HEK293T (cell line): ENCODE measurements at regions not wholly inside any gene's neighbourhood (a gene's known extent, or its start where the extent isn't known, plus 50 kb on each side); places are given as distances from the start of the nearest gene placed in this dataset.

ENCODE experiments used
- CTCF ChIA-PET: fragments of 350-600 bp; formaldehyde crosslinking; extraction: SDS; loops from one replicate; lab custom pipeline; 2021; ENCODE audit warnings: antibody characterized with exemption, inconsistent platforms; lab: Yijun Ruan, JAX
- POLR2A ChIA-PET: fragments of 350-600 bp; formaldehyde crosslinking; extraction: SDS; loops from one replicate; lab custom pipeline; 2020; ENCODE audit warnings: antibody characterized with exemption, inconsistent platforms; lab: Yijun Ruan, JAX
- DNase-seq: peaks from one replicate; pipeline ENCODE4 v3.0.0; 2012; ENCODE audit warnings: mixed read lengths; ENCODE audit errors: extremely low spot score
- ARNT ChIP-seq: fragments of 450-650 bp; IDR thresholded peaks from 2 replicates; pipeline ENCODE4 v1.6.1; 2017; ENCODE audit warnings: mild to moderate bottlenecking
- BHLHE40 ChIP-seq: fragments of 450-650 bp; IDR thresholded peaks from 2 replicates; pipeline ENCODE4 v1.6.1; 2016; ENCODE audit warnings: mild to moderate bottlenecking, moderate library complexity, borderline replicate concordance
- CTBP1 ChIP-seq: fragments of 450-650 bp; IDR thresholded peaks from 2 replicates; pipeline ENCODE4 v1.6.1; 2016; ENCODE audit warnings: borderline replicate concordance
- ELF4 ChIP-seq: fragments of 450-650 bp; IDR thresholded peaks from 2 replicates; pipeline ENCODE4 v1.6.1; 2017; ENCODE audit warnings: antibody characterized with exemption
- FOXA1 ChIP-seq: fragments of 450-650 bp; IDR thresholded peaks from 2 replicates; pipeline ENCODE4 v1.6.1; 2016; ENCODE audit warnings: mild to moderate bottlenecking
- FOXK2 ChIP-seq: fragments of 450-650 bp; IDR thresholded peaks from 2 replicates; pipeline ENCODE4 v1.6.1; 2016; ENCODE audit warnings: mild to moderate bottlenecking
- FOXM1 ChIP-seq: fragments of 450-650 bp; IDR thresholded peaks from 2 replicates; pipeline ENCODE4 v1.6.1; 2017; ENCODE audit warnings: mild to moderate bottlenecking, borderline replicate concordance
- HDGF ChIP-seq: fragments of 450-650 bp; IDR thresholded peaks from 2 replicates; pipeline ENCODE4 v1.6.1; 2017; ENCODE audit warnings: antibody characterized with exemption, borderline replicate concordance
- L3MBTL2 ChIP-seq: fragments of 450-650 bp; conservative IDR thresholded peaks from 2 replicates; pipeline ENCODE4 v1.6.1; 2016; ENCODE audit warnings: mild to moderate bottlenecking
- LEF1 ChIP-seq: fragments of 450-650 bp; IDR thresholded peaks from 2 replicates; pipeline ENCODE4 v1.6.1; 2017; ENCODE audit warnings: mild to moderate bottlenecking, borderline replicate concordance
- NFRKB ChIP-seq: fragments of 450-650 bp; IDR thresholded peaks from 2 replicates; pipeline ENCODE4 v1.6.1; 2016; ENCODE audit warnings: mild to moderate bottlenecking, moderate library complexity
- SP1 ChIP-seq: fragments of 450-650 bp; IDR thresholded peaks from 2 replicates; pipeline ENCODE4 v1.6.1; 2017
- SUZ12 ChIP-seq: fragments of 450-650 bp; IDR thresholded peaks from 2 replicates; pipeline ENCODE4 v1.6.1; 2016; ENCODE audit warnings: mild to moderate bottlenecking
- TARDBP ChIP-seq: fragments of 450-650 bp; IDR thresholded peaks from 2 replicates; pipeline ENCODE4 v1.6.1; 2016
- ZNF384 ChIP-seq: fragments of 450-650 bp; IDR thresholded peaks from 2 replicates; pipeline ENCODE4 v1.6.1; 2016
- TF ChIP-seq, protein P1 (sequence below): fragments of 450-650 bp; IDR thresholded peaks from 2 replicates; pipeline ENCODE4 v1.6.1; 2016

DNA sequence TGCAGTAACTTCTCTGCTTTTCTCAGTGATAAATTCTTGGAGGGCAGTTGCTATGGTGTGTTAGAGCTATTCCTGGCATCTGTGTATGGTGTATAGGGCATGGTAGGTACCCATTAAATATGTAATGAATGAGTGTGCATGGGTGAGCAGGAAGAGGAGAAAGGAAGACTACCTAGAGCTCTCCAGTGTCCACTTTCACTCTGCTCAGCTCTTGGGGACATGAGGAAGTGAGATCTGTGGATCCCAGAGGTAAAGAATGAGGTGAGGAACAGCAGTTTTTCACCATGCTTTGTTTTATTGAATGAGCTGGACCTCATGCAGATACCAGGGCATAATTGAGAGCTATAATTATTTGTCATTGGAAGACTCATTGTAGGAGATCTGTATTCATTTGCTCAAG lies 444.8 kb upstream of the RGS6 start:
- CTCF ChIA-PET = no interaction called here
- no peak for DNase-seq
- POLR2A ChIA-PET = no interaction called here
- no peak for TF ChIP-seq TARDBP
- TF ChIP-seq BHLHE40 = no peak
- TF ChIP-seq SP1 = no peak
- TF ChIP-seq CTBP1 = no peak
- no peak for TF ChIP-seq SUZ12
- TF ChIP-seq, protein P1, sequence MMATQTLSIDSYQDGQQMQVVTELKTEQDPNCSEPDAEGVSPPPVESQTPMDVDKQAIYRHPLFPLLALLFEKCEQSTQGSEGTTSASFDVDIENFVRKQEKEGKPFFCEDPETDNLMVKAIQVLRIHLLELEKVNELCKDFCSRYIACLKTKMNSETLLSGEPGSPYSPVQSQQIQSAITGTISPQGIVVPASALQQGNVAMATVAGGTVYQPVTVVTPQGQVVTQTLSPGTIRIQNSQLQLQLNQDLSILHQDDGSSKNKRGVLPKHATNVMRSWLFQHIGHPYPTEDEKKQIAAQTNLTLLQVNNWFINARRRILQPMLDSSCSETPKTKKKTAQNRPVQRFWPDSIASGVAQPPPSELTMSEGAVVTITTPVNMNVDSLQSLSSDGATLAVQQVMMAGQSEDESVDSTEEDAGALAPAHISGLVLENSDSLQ = no peak
- no peak for TF ChIP-seq FOXA1
- no peak for TF ChIP-seq ELF4
- TF ChIP-seq ARNT = no peak
- no peak for TF ChIP-seq FOXK2
- TF ChIP-seq FOXM1 = no peak
- TF ChIP-seq LEF1 = no peak
- no peak for TF ChIP-seq NFRKB
- TF ChIP-seq HDGF = no peak
- TF ChIP-seq ZNF384 = no peak
- TF ChIP-seq L3MBTL2 = no peak

DNA sequence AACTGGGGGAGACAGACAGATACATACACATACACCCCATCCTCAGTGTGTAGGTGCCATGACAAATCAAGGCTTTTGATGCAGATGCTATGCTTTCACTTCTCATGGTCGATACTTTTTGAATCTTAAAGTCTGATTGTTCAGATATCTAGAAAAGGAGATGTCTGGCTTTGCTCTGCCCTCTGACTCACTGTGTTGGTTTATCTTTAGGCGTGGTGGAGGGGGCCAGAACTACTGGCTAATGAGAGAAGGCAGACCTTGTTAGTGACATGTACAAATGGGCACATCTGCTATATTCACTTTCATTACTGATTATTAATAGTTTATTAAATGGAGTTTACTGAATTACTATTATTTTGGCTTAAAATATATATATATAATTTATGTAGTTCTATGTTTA lies 444.3 kb upstream of the RGS6 start:
- POLR2A ChIA-PET = no interaction called here
- no peak for TF ChIP-seq FOXA1
- TF ChIP-seq BHLHE40 = no peak
- DNase-seq = no peak
- CTCF ChIA-PET = no interaction called here

DNA sequence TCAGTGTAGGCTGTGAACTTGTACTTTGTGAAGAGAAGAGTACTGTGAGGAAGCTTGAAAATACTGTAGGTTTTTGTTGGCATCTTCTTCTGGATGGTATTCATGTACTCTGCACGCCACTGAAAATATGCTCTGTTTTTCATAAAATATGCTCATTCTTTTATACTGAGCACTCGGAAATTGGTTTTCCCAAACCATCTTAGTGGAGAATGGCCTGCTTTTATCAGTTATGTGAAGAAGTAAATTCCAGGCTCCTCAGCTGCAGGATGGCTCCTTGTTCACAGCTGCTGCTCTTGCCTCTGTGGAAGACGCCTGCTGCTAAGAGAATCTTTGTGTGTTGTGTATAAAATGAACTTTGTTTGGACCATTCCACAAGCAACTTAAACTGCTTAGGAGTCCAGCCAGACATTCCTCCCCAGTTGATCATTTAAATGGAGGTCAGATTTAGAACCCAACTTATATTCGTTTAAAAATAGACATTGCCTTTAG lies 443.5 kb upstream of the RGS6 start:
- TF ChIP-seq NFRKB (no peak), FOXM1 (no peak), FOXA1 (no peak), ELF4 (no peak), SUZ12 (no peak), FOXK2 (no peak), HDGF (no peak), CTBP1 (no peak), LEF1 (no peak), ZNF384 (no peak), L3MBTL2 (no peak), ARNT (no peak), TARDBP (no peak), BHLHE40 (no peak), SP1 (no peak)
- TF ChIP-seq, protein P1 = no peak
- CTCF ChIA-PET = no interaction called here
- DNase-seq = no peak
- POLR2A ChIA-PET = no interaction called here

DNA sequence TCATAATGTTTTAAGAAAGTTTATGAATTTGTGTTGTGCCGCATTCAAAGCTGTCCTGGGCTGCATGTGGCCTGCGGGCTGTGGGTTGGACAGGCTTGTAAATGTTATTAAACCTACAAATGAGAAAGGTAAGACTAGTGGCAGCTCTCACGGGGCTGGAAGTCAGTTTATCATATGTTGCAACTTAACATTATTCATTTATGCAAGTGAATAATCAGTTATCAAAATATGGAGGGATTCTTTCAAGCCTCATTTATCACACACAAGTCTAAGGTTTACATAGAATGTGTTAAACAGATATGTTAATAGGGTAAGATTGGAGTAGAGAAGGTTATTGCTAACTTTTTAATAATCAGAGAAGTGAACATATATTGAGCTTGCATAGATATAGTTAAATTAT lies 442.5 kb upstream of the RGS6 start:
- TF ChIP-seq ARNT (no peak), BHLHE40 (no peak), LEF1 (no peak), FOXM1 (no peak), TARDBP (no peak), ELF4 (no peak), HDGF (no peak)
- CTCF ChIA-PET = no interaction called here
- no peak for DNase-seq
- POLR2A ChIA-PET = no interaction called here

DNA sequence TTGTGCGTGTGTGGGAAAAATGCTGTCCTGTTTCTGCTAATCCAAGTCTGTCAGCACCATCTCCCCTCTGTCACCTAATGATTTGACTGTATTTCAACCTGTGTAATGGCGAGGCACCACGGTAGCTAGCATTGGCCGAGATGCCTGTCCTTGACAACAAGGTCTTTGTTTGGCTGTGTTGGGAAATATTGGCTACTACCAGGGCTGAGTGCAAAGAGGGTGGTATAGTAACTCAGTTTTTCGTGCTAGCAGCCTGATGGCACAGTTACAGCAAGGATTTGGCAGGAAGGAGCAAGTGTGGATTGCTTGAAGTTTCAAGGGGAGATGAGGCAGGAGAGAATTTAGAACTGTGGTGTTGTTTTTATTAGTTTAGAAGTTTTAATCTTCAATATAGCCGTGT lies 440.3 kb upstream of the RGS6 start:
- POLR2A ChIA-PET = no interaction called here
- no peak for TF ChIP-seq HDGF
- no peak for TF ChIP-seq BHLHE40
- TF ChIP-seq LEF1 = no peak
- TF ChIP-seq, protein P1 = no peak
- no peak for TF ChIP-seq L3MBTL2
- TF ChIP-seq FOXA1 = no peak
- TF ChIP-seq FOXM1 = no peak
- no peak for TF ChIP-seq ZNF384
- no peak for TF ChIP-seq NFRKB
- no peak for TF ChIP-seq ARNT
- TF ChIP-seq SP1 = no peak
- CTCF ChIA-PET = no interaction called here
- no peak for DNase-seq

DNA sequence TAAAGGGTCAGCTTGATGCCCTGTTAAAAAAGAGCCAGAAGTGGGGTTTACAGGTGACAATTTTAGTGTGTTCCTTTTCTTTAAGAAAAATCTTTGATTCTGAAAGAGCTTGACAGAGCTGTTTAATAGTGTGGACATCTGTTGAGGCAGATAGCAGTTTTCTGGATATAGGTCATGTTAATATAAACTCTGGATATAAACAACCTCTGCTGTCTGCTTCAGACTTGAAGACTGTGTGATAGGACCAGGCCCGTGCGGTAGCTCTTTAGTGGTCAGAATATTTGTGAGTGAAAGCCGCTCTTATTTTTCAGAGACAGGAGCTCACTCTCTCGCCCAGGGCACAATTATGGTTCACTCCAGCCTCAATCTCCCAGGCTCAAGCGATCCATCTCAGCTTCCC lies 439.9 kb upstream of the RGS6 start:
- POLR2A ChIA-PET = no interaction called here
- CTCF ChIA-PET = no interaction called here
- DNase-seq = no peak
- no peak for TF ChIP-seq HDGF
- TF ChIP-seq FOXA1 = no peak
- no peak for TF ChIP-seq FOXK2
- TF ChIP-seq ZNF384 = no peak
- TF ChIP-seq LEF1 = no peak
- TF ChIP-seq NFRKB = no peak

DNA sequence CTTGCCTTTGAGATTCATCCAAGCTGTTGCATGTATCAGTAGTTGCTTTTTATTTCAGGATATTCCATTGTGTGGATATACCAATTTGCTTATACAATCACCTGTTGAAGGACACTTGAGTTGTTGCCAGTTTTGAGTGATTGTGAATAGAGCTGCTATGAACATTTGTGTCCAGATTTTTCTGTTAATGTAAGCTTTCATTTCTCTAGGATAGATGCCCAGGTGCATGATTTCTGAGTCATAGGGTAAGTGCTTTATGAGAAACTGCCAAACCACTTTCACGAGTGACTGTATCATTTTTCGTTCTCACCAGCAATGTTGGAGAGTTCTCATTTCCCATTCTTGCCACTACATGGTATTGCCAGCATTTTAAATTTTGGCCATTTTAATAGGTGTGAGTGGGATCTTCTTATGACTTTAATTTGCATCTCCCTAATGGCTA lies 434.6 kb upstream of the RGS6 start:
- no peak for DNase-seq
- ChIA-PET CTCF (no interaction called here), POLR2A (no interaction called here)
- TF ChIP-seq ARNT (no peak), FOXM1 (no peak), L3MBTL2 (no peak), FOXK2 (no peak), HDGF (no peak), ZNF384 (no peak), TARDBP (no peak), FOXA1 (no peak), CTBP1 (no peak), ELF4 (no peak)
